ENCODE measurements at regions not wholly inside any gene's neighbourhood (a gene's known extent, or its start where the extent isn't known, plus 50 kb on each side); places are given as distances from the start of the nearest gene placed in this dataset.

DNA sequence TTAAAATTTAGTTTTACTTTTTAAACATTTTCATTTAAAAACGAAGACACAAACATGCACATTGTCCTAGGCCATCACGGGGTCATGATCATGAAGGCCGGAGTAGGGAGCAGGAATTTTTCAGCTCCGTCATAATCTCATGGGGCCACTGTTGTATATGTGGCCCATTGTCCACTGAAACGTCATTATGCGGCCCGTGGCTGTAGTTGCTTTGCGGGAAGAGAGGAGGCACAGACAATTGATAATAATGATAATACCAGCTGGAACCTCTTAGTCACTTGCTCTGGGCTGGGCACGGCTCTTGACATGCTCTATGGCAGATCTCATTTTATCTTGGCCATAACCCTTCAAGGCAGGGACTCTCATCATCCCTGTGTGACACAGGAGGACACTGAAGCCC is 56.5 kb upstream of the FNDC1 start:
- in situ Hi-C loops (cut with MboI; ENCODE audit: low sequenced_read_pairs, unreplicated experiment), result loop anchor here (25.0 kb wide), 2 partner anchors 400 to 900 kb away; no protein-coding TSS in a partner anchor
- TF ChIP-seq, protein P1, sequence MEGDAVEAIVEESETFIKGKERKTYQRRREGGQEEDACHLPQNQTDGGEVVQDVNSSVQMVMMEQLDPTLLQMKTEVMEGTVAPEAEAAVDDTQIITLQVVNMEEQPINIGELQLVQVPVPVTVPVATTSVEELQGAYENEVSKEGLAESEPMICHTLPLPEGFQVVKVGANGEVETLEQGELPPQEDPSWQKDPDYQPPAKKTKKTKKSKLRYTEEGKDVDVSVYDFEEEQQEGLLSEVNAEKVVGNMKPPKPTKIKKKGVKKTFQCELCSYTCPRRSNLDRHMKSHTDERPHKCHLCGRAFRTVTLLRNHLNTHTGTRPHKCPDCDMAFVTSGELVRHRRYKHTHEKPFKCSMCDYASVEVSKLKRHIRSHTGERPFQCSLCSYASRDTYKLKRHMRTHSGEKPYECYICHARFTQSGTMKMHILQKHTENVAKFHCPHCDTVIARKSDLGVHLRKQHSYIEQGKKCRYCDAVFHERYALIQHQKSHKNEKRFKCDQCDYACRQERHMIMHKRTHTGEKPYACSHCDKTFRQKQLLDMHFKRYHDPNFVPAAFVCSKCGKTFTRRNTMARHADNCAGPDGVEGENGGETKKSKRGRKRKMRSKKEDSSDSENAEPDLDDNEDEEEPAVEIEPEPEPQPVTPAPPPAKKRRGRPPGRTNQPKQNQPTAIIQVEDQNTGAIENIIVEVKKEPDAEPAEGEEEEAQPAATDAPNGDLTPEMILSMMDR (IDR thresholded peaks at IDR 0.05; ENCODE audit: borderline replicate concordance, control extremely low read depth, extremely low read depth, insufficient read depth, missing control alignments), result no peak
- no peak for DNase-seq (ENCODE audit: low spot score)

DNA sequence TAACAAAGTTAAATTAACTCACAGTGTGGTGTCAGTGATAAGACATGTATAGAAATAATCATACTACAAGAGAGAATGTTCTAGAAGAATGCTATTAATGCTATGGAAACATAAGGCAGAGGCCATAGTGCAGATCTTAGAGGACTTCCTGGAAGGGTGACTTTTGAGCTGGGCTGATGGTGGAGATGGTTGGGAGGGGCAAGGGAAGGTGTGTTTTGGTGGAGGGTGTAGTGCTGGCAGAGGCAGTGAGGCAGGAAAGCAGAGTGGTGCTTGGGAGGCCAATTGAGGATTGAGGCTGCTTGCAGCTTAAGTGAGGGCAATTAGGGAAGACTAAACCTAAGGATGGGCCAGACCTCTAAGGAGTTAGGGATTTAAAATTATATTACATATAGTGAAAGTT is 58.5 kb upstream of the FNDC1 start:
- no peak for DNase-seq (ENCODE audit: low spot score)
- in situ Hi-C loops (cut with MboI; ENCODE audit: low sequenced_read_pairs, unreplicated experiment), result loop anchor here (25.0 kb wide), 2 partner anchors 398 to 898 kb away; no protein-coding TSS in a partner anchor
- TF ChIP-seq, protein P1 (IDR thresholded peaks at IDR 0.05; ENCODE audit: borderline replicate concordance, control extremely low read depth, extremely low read depth, insufficient read depth, missing control alignments), result no peak

DNA sequence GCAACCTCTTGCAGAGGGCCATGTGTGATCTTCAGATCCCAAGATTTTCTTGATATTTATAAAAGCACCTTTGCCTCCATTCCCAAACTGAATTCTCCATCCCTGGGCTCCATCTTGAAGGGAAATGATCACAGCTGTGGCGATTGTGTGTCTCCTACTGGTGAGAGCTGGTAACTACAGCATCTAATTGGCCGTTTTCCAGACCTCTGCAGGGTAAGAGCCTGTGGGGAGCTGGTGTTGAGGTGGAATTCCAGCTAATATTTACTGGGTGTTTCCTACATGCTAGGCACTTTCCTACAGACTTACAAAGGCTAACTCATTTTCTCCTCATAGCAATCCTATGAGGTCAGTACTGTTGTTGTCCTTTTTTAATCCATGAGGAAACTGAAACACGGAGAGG is 59.2 kb upstream of the FNDC1 start:
- in situ Hi-C loops (cut with MboI; ENCODE audit: low sequenced_read_pairs, unreplicated experiment), result loop anchor here (25.0 kb wide), 2 partner anchors 398 to 898 kb away; no protein-coding TSS in a partner anchor
- TF ChIP-seq, protein P1 (IDR thresholded peaks at IDR 0.05; ENCODE audit: borderline replicate concordance, control extremely low read depth, extremely low read depth, insufficient read depth, missing control alignments), result peak; percentile 61
- DNase-seq (ENCODE audit: low spot score), result no peak

DNA sequence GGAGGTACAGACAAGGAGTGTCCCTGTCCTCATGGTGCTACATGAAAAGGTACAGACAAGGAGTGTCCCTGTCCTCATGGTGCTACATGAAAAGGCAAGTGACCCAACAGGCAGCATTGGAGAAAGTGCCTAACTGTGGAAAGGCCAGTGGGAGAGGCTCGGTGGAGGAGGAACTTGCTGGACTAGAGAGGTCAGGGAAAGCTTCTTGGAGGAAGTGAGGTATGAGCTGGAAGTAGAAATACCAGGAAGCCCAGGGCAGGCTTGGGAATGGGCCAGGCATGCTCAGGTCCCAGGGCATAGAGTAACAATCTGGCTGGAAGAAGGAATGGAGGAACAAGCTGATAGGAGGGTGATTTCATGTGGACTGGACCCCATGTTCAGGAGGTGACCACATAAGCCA is 59.8 kb upstream of the FNDC1 start:
- TF ChIP-seq, protein P1 (IDR thresholded peaks at IDR 0.05; ENCODE audit: borderline replicate concordance, control extremely low read depth, extremely low read depth, insufficient read depth, missing control alignments), result no peak
- no peak for DNase-seq (ENCODE audit: low spot score)
- in situ Hi-C loops (cut with MboI; ENCODE audit: low sequenced_read_pairs, unreplicated experiment), result loop anchor here (10.0 to 25.0 kb wide), 4 partner anchors 65 to 897 kb away; partner anchors contain the start of genes RSPH3 and TAGAP

DNA sequence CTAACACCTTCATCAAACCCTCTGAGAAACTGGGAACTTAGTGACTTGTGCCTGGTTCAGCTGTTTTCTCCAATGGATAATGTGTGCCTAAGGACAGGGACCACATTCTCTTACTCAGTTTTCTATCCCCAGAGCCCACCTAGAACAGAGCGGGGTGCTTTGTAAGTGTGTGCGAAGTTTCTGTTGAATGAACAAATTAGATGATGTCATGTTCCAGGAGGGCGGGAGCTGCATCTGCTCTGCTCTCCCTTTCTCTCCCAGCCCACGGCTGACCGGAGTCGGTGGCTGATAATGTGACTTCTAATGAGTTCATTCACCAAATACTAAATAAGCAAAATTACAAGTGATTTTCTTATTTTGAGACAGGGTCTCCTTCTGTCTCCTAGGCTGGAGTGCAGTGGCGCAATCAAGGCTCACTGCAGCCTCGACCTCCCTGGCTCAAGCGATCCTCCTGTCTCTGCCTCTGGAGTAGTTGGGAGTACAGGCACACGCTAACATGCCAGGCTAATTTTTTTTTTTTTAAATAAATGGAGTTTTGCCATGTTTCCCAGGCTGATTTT is 60.7 kb upstream of the FNDC1 start:
- in situ Hi-C loops (cut with MboI; ENCODE audit: low sequenced_read_pairs, unreplicated experiment), result loop anchor here (10.0 to 25.0 kb wide), 4 partner anchors 64 to 896 kb away; partner anchors contain the start of genes RSPH3 and TAGAP
- no peak for DNase-seq (ENCODE audit: low spot score)
- TF ChIP-seq, protein P1 (IDR thresholded peaks at IDR 0.05; ENCODE audit: borderline replicate concordance, control extremely low read depth, extremely low read depth, insufficient read depth, missing control alignments), result no peak

DNA sequence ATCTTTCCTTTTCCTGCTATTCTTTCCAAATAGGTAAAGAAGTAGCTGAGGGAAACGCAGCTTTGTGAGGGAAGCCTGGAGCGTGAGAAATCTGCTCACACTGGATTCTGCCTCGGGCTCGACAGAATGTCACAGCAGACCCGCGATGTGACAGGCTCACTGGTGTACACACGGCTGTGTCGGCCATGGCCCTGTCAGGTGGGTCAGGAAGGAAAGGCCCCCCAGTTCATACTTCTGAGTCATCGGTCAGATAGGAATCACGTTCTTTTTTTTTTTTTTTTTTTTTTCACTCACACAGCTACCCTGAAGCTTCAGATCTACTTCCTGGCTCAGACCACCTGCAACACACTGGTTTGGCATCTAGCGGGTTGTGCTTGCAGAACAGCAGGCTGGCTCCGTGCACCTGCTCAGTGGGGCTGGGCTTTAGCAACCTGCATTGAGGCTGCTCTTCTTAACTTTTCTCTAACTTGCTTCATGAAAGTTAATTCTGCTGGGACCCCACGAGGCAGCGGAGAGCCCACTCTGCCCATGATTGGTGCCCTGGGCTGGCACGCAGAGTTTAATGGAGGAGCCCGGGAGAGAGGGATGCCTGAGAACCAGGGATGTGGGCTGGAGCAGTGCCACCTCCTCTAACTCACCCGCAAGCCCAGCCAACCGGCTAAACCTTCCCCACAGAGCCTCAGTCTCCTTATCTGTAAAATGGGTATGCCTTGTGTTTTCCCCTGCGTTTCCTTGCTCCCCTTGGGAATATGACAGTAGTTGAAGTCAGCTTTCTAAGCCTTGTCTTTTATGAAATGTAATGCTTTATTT is 61.5 kb upstream of the FNDC1 start:
- TF ChIP-seq, protein P1 (IDR thresholded peaks at IDR 0.05; ENCODE audit: borderline replicate concordance, control extremely low read depth, extremely low read depth, insufficient read depth, missing control alignments), result no peak
- DNase-seq (ENCODE audit: low spot score), result no peak
- in situ Hi-C loops (cut with MboI; ENCODE audit: low sequenced_read_pairs, unreplicated experiment), result loop anchor here (10.0 to 25.0 kb wide), 4 partner anchors 63 to 895 kb away; partner anchors contain the start of genes RSPH3 and TAGAP
